HEK293 (cell line): ENCODE measurements at regions not wholly inside any gene's neighbourhood (a gene's known extent, or its start where the extent isn't known, plus 50 kb on each side); places are given as distances from the start of the nearest gene placed in this dataset.

Experiments used
- CTCF ChIA-PET: fragments of 350-600 bp; formaldehyde crosslinking; extraction: SDS; loops from one replicate; lab custom pipeline; 2021; ENCODE audit warnings: antibody characterized with exemption; lab: Yijun Ruan, JAX
- POLR2A ChIA-PET: fragments of 300-600 bp; formaldehyde crosslinking; extraction: SDS; loops from one replicate; lab custom pipeline; 2020; ENCODE audit warnings: antibody characterized with exemption, inconsistent platforms; lab: Yijun Ruan, JAX
- H3K27ac ChIP-seq: fragments of 200-500 bp; sonication (Bioruptor generic); 2 replicates; pipeline ENCODE4 v1.5.1; 2014; ENCODE audit warnings: low read depth, low read length, control low read depth, inconsistent platforms; ENCODE audit errors: extremely low read depth
- H3K36me3 ChIP-seq, 2 experiments: fragments of 200-500 bp in 1 of 2; sonication (Bioruptor generic) in 1 of 2; 1 replicate in 1 of 2; 2 replicates in 1 of 2; pipeline ENCODE4 v1.5.1; 2014 to 2017; ENCODE audit warnings: inconsistent platforms in 2 of 2, low read length in 2 of 2; ENCODE audit not compliant: control insufficient read depth in 2 of 2, insufficient read depth in 1 of 2
- H3K4me1 ChIP-seq: fragments of 200-500 bp; sonication (Bioruptor generic); 2 replicates; pipeline ENCODE4 v1.5.1; 2014; ENCODE audit warnings: mild to moderate bottlenecking, low read length, inconsistent platforms; ENCODE audit not compliant: control insufficient read depth, insufficient read depth
- H3K4me3 ChIP-seq: 2 replicates; pipeline ENCODE4 v1.5.1; 2011; ENCODE audit warnings: low read depth, mild to moderate bottlenecking, control low read depth, low read length, moderate library complexity
- H3K9me3 ChIP-seq: fragments of 200-500 bp; sonication (Bioruptor generic); 2 replicates; pipeline ENCODE4 v1.5.1; 2014; ENCODE audit warnings: low read depth, low read length, inconsistent platforms; ENCODE audit not compliant: control insufficient read depth, insufficient read depth
- EGR2 ChIP-seq: fragments of 450-650 bp; formaldehyde crosslinking; IDR thresholded peaks from 2 replicates; pipeline ENCODE4 v1.5.1; 2016; ENCODE audit warnings: low read depth, missing biosample characterization, missing genetic modification characterization
- GLI4 ChIP-seq: fragments of 450-650 bp; formaldehyde crosslinking; IDR thresholded peaks from 2 replicates; pipeline ENCODE4 v1.5.1; 2016; ENCODE audit warnings: missing biosample characterization, missing genetic modification characterization
- ZNF133 ChIP-seq: fragments of 450-650 bp; formaldehyde crosslinking; IDR thresholded peaks from 2 replicates; pipeline ENCODE4 v1.5.1; 2016; ENCODE audit warnings: missing biosample characterization, missing genetic modification characterization
- ZNF221 ChIP-seq: fragments of 450-650 bp; formaldehyde crosslinking; IDR thresholded peaks from 2 replicates; pipeline ENCODE4 v1.5.1; 2017; ENCODE audit warnings: missing biosample characterization, missing genetic modification characterization, borderline replicate concordance
- ZNF24 ChIP-seq: fragments of 450-650 bp; formaldehyde crosslinking; IDR thresholded peaks from 2 replicates; pipeline ENCODE4 v1.5.1; 2016; ENCODE audit warnings: missing biosample characterization, missing genetic modification characterization
- ZNF302 ChIP-seq: fragments of 450-650 bp; formaldehyde crosslinking; IDR thresholded peaks from 2 replicates; pipeline ENCODE4 v1.5.1; 2016; ENCODE audit warnings: missing biosample characterization, missing genetic modification characterization, low read depth
- ZNF544 ChIP-seq: fragments of 450-650 bp; formaldehyde crosslinking; IDR thresholded peaks from 2 replicates; pipeline ENCODE4 v1.5.0; 2017; ENCODE audit warnings: missing biosample characterization, missing genetic modification characterization
- ZNF561 ChIP-seq: fragments of 450-650 bp; IDR thresholded peaks from 2 replicates; pipeline ENCODE4 v1.5.1; 2018; ENCODE audit warnings: missing biosample characterization, missing genetic modification characterization, borderline replicate concordance
- ZNF610 ChIP-seq: fragments of 450-650 bp; formaldehyde crosslinking; IDR thresholded peaks from 2 replicates; pipeline ENCODE4 v1.5.1; 2016; ENCODE audit warnings: missing biosample characterization, missing genetic modification characterization, borderline replicate concordance
- ZNF626 ChIP-seq: fragments of 450-650 bp; sonication (Bioruptor Pico); formaldehyde crosslinking; IDR thresholded peaks from 2 replicates; pipeline ENCODE4 v1.5.1; 2018; ENCODE audit warnings: missing biosample characterization, missing genetic modification characterization, inconsistent platforms
- ZNF677 ChIP-seq: fragments of 450-650 bp; IDR thresholded peaks from 2 replicates; pipeline ENCODE4 v1.5.0; 2018; ENCODE audit warnings: missing biosample characterization, mild to moderate bottlenecking, missing genetic modification characterization, moderate library complexity
- TF ChIP-seq, protein P1 (sequence below): fragments of 450-650 bp; formaldehyde crosslinking; IDR thresholded peaks from 2 replicates; pipeline ENCODE4 v1.5.1; 2017; ENCODE audit warnings: missing biosample characterization, missing genetic modification characterization
- TF ChIP-seq, protein P2 (sequence below): fragments of 450-650 bp; formaldehyde crosslinking; IDR thresholded peaks from 2 replicates; pipeline ENCODE4 v1.5.1; 2016; ENCODE audit warnings: missing biosample characterization, missing genetic modification characterization
- TF ChIP-seq, protein P3 (sequence below): fragments of 450-650 bp; formaldehyde crosslinking; IDR thresholded peaks from 2 replicates; pipeline ENCODE4 v1.5.1; 2017; ENCODE audit warnings: missing biosample characterization, missing genetic modification characterization

DNA sequence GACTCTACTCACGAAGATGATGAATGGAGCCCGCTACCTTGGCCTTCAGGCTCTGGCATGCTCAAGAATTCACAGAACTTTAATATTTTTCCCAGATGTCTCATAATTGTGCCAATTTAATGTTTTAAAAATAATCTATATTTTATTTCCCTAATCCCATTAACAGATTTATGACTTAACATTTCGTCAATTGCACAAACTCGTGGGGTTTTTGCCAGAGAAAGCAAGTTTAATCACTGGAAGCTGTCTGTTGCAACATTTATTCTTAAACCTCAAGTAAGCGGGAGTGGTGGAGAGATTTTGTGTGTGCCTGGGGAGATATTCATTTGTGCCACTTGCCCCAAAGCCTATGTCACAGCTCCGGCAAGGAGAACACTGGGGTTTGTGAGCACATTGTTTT, 117.9 kb downstream of the TEX36 start (continued):
- TF ChIP-seq ZNF544 (tag by site-specific recombination) (no peak), ZNF133 (tag by site-specific recombination) (no peak)
- TF ChIP-seq, protein P1, sequence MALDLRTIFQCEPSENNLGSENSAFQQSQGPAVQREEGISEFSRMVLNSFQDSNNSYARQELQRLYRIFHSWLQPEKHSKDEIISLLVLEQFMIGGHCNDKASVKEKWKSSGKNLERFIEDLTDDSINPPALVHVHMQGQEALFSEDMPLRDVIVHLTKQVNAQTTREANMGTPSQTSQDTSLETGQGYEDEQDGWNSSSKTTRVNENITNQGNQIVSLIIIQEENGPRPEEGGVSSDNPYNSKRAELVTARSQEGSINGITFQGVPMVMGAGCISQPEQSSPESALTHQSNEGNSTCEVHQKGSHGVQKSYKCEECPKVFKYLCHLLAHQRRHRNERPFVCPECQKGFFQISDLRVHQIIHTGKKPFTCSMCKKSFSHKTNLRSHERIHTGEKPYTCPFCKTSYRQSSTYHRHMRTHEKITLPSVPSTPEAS (tag by site-specific recombination): no peak

DNA sequence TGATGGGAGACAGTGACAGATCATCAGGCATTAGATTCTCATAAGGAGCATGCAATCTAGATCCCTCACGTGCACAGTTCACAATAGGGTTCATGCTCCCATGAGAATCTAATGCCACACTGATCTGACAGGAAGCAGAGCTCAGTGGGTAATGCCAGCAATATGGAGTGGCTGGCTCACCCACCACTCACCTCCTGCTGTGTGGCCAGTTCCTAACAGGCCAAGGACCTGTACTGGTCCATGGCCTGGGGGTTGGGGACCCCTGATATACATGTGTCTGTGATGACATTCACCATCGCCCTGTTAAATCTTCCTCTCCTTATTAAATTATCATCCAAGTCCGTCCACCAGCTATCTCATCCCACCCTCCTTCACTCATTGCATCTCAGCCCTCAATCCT, 118.4 kb downstream of the TEX36 start:
- Histone ChIP-seq H3K36me3 (no peaks in the 10 kb centered on the region), H3K27ac (no peak overlapping the region), H3K9me3 (no peaks in the 10 kb centered on the region), H3K4me3 (no peak overlapping the region), H3K4me1 (no peaks in the 10 kb centered on the region)
- POLR2A ChIA-PET: no interaction called here
- TF ChIP-seq GLI4 (no peak), ZNF302 (tag by site-specific recombination) (no peak), ZNF610 (peak; percentile 94), ZNF24 (tag by site-specific recombination) (no peak), ZNF626 (tag by site-specific recombination) (no peak), ZNF677 (tag by site-specific recombination) (no peak)
- CTCF ChIA-PET: interaction anchor here (0.6 kb wide), 1 partner anchor 114 kb away, joined by 3 read pairs; no protein-coding TSS in a partner anchor

DNA sequence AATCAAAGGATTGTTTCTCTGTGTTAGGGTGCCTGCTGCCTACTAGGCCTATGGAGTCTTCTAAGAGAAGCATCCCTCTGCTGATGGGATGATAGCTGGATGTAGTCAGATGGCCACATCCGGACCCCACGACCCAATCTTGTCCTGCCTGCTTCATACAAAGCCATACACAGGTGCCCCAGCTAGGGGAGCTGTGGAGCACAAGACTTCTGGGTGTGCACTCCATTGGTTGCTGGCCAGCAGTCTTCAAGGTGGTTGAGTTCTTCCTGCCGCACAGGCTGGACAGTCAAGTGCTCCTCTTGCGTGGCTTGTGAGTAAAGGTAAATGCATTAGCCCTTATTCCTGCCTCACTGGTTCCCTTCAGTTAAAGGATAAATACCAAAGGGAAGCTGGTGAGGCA, 120.2 kb downstream of the TEX36 start:
- H3K4me1 ChIP-seq: no peaks in the 10 kb centered on the region
- ChIA-PET CTCF (interaction anchor here (0.6 kb wide), 1 partner anchor 109 kb away, joined by 3 read pairs; no protein-coding TSS in a partner anchor), POLR2A (no interaction called here)
- H3K4me3 ChIP-seq: no peak overlapping the region
- H3K9me3 ChIP-seq: no peaks in the 10 kb centered on the region
- TF ChIP-seq, protein P2, sequence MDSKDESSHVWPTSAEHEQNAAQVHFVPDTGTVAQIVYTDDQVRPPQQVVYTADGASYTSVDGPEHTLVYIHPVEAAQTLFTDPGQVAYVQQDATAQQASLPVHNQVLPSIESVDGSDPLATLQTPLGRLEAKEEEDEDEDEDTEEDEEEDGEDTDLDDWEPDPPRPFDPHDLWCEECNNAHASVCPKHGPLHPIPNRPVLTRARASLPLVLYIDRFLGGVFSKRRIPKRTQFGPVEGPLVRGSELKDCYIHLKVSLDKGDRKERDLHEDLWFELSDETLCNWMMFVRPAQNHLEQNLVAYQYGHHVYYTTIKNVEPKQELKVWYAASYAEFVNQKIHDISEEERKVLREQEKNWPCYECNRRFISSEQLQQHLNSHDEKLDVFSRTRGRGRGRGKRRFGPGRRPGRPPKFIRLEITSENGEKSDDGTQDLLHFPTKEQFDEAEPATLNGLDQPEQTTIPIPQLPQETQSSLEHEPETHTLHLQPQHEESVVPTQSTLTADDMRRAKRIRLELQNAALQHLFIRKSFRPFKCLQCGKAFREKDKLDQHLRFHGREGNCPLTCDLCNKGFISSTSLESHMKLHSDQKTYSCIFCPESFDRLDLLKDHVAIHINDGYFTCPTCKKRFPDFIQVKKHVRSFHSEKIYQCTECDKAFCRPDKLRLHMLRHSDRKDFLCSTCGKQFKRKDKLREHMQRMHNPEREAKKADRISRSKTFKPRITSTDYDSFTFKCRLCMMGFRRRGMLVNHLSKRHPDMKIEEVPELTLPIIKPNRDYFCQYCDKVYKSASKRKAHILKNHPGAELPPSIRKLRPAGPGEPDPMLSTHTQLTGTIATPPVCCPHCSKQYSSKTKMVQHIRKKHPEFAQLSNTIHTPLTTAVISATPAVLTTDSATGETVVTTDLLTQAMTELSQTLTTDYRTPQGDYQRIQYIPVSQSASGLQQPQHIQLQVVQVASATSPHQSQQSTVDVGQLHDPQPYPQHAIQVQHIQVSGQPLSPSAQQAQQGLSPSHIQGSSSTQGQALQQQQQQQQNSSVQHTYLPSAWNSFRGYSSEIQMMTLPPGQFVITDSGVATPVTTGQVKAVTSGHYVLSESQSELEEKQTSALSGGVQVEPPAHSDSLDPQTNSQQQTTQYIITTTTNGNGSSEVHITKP (tag by site-specific recombination): no peak
- TF ChIP-seq EGR2 (tag by site-specific recombination): no peak
- no peak for TF ChIP-seq ZNF561
- TF ChIP-seq, protein P3, sequence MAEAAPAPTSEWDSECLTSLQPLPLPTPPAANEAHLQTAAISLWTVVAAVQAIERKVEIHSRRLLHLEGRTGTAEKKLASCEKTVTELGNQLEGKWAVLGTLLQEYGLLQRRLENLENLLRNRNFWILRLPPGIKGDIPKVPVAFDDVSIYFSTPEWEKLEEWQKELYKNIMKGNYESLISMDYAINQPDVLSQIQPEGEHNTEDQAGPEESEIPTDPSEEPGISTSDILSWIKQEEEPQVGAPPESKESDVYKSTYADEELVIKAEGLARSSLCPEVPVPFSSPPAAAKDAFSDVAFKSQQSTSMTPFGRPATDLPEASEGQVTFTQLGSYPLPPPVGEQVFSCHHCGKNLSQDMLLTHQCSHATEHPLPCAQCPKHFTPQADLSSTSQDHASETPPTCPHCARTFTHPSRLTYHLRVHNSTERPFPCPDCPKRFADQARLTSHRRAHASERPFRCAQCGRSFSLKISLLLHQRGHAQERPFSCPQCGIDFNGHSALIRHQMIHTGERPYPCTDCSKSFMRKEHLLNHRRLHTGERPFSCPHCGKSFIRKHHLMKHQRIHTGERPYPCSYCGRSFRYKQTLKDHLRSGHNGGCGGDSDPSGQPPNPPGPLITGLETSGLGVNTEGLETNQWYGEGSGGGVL (tag by site-specific recombination): no peak
- TF ChIP-seq, protein P1 (tag by site-specific recombination): no peak
- no peak for TF ChIP-seq ZNF221 (tag by site-specific recombination)
- TF ChIP-seq ZNF133 (tag by site-specific recombination): no peak
- no peaks in the 10 kb centered on the region for H3K36me3 ChIP-seq
- H3K27ac ChIP-seq: no peak overlapping the region
